SK-N-SH (cell line): ENCODE measurements at regions not wholly inside any gene's neighbourhood (a gene's known extent, or its start where the extent isn't known, plus 50 kb on each side); places are given as distances from the start of the nearest gene placed in this dataset.

Source experiments
- CTCF ChIA-PET: fragments of 300-600, 350-600 bp; formaldehyde crosslinking; extraction: SDS; loops from one replicate; lab custom pipeline; 2021; lab: Yijun Ruan, JAX
- POLR2A ChIA-PET: fragments of 350-600 bp; sonication (Branson Sonifier 250); formaldehyde crosslinking; extraction: SDS; loops from one replicate; lab custom pipeline; 2020; ENCODE audit warnings: antibody characterized with exemption, inconsistent platforms; lab: Yijun Ruan, JAX
- DNase-seq: peaks from one replicate; pipeline ENCODE4 v3.0.0; 2012
- H2AFZ ChIP-seq: fragments of 200-600 bp; sonication (generic); 2 replicates; pipeline ENCODE4 v1.8.1; 2016; ENCODE audit warnings: antibody characterized with exemption, mild to moderate bottlenecking, low read depth
- H3F3A ChIP-seq: fragments of 200-600 bp; sonication (generic); replicated peaks from 2 replicates; pipeline ENCODE3; 2016; ENCODE audit warnings: antibody characterized with exemption, mild to moderate bottlenecking; ENCODE audit not compliant: insufficient read depth
- H3K27ac ChIP-seq, 2 experiments: fragments of 200-500 bp in 1 of 2; fragments of 200-600 bp in 1 of 2; sonication (Bioruptor generic) in 1 of 2; sonication (generic), shearing (Covaris generic) in 1 of 2; 2 replicates each; pipeline versions ENCODE4 v1.5.1 to v1.6.1; 2014 to 2016; ENCODE audit warnings: low read depth in 2 of 2, inconsistent platforms in 1 of 2, low read length in 1 of 2, mild to moderate bottlenecking in 1 of 2, mixed read lengths in 1 of 2
- H3K27me3 ChIP-seq: fragments of 200-600 bp; sonication (generic), shearing (Covaris generic); 2 replicates; pipeline ENCODE4 v1.6.1; 2016; ENCODE audit warnings: mixed run types; ENCODE audit not compliant: insufficient read depth
- H3K36me3 ChIP-seq, 2 experiments: fragments of 200-500 bp in 1 of 2; fragments of 200-600 bp in 1 of 2; sonication (Bioruptor generic) in 1 of 2; sonication (generic) in 1 of 2; replicated peaks in 1 of 2; 2 replicates each; pipeline versions ENCODE3 to v1.5.1; 2014 to 2016; ENCODE audit warnings: low read length in 1 of 2, mild to moderate bottlenecking in 1 of 2; ENCODE audit not compliant: insufficient read depth in 2 of 2, control insufficient read depth in 1 of 2
- H3K4me1 ChIP-seq, 2 experiments: fragments of 200-500 bp in 1 of 2; fragments of 200-600 bp in 1 of 2; sonication (Bioruptor generic) in 1 of 2; sonication (generic), shearing (Covaris generic) in 1 of 2; 2 replicates each; pipeline versions ENCODE4 v1.5.1 to v1.6.1; 2014 to 2016; ENCODE audit warnings: low read depth in 1 of 2, low read length in 1 of 2, mixed run types in 1 of 2; ENCODE audit not compliant: insufficient read depth in 2 of 2, control insufficient read depth in 1 of 2
- H3K4me2 ChIP-seq: fragments of 200-600 bp; sonication (generic), shearing (Covaris generic); 2 replicates; pipeline ENCODE4 v1.6.1; 2017; ENCODE audit warnings: mixed run types
- H3K4me3 ChIP-seq, 2 experiments: fragments of 200-500 bp in 1 of 2; fragments of 200-600 bp in 1 of 2; sonication (Bioruptor generic) in 1 of 2; sonication (generic), shearing (Covaris generic) in 1 of 2; 2 replicates each; pipeline versions ENCODE4 v1.5.1 to v1.8.1; 2014 to 2016; ENCODE audit warnings: low read depth in 2 of 2, inconsistent platforms in 1 of 2, low read length in 1 of 2, mild to moderate bottlenecking in 1 of 2, mixed read lengths in 1 of 2, moderate library complexity in 1 of 2
- H3K79me2 ChIP-seq: fragments of 200-600 bp; sonication (generic); 2 replicates; pipeline ENCODE4 v1.8.1; 2017; ENCODE audit warnings: mild to moderate bottlenecking; ENCODE audit not compliant: insufficient read depth
- H3K9ac ChIP-seq: fragments of 200-600 bp; sonication (generic); 2 replicates; pipeline ENCODE4 v1.6.1; 2017; ENCODE audit warnings: mixed run types
- H3K9me2 ChIP-seq: fragments of 200-600 bp; sonication (generic); 2 replicates; pipeline ENCODE4 v1.6.1; 2017; ENCODE audit warnings: mixed run types
- H3K9me3 ChIP-seq: fragments of 200-600 bp; sonication (generic); 2 replicates; pipeline ENCODE4 v1.6.1; 2017; ENCODE audit warnings: mixed run types, mild to moderate bottlenecking, moderate library complexity
- H4K20me1 ChIP-seq: fragments of 200-600 bp; sonication (generic); 2 replicates; pipeline ENCODE4 v1.6.1; 2017; ENCODE audit warnings: mild to moderate bottlenecking, mixed run types; ENCODE audit not compliant: insufficient read depth
- CHD2 ChIP-seq: fragments of 150-350 bp; IDR thresholded peaks from 2 replicates; pipeline ENCODE4 v1.6.1; 2018; ENCODE audit warnings: low read length; ENCODE audit not compliant: partially characterized antibody
- CTCF ChIP-seq: fragments of 200-600 bp; sonication (generic); IDR thresholded peaks from 2 replicates; pipeline ENCODE4 v1.6.1; 2017; ENCODE audit warnings: antibody characterized with exemption, mild to moderate bottlenecking, moderate library complexity
- EZH2phosphoT487 ChIP-seq: fragments of 200-600 bp; sonication (generic); IDR thresholded peaks from 2 replicates; pipeline ENCODE4 v1.6.1; 2017; ENCODE audit warnings: low read depth, mixed run types, mild to moderate bottlenecking, antibody characterized with exemption, moderate library complexity, borderline replicate concordance
- FOXJ3 ChIP-seq: sonication (generic); formaldehyde crosslinking; IDR thresholded peaks from 2 replicates; pipeline ENCODE4 v1.5.1; 2020; ENCODE audit warnings: mild to moderate bottlenecking, missing genetic modification reagents
- FOXM1 ChIP-seq: IDR thresholded peaks from 2 replicates; pipeline ENCODE4 v1.4.0; 2012; ENCODE audit warnings: low read depth, mild to moderate bottlenecking
- JUND ChIP-seq: IDR thresholded peaks from 2 replicates; pipeline ENCODE4 v1.4.0; 2012
- MEF2A ChIP-seq: IDR thresholded peaks from 2 replicates; pipeline ENCODE4 v1.4.0; 2012; ENCODE audit warnings: low read depth, borderline replicate concordance
- POLR2AphosphoS5 ChIP-seq: IDR thresholded peaks from 2 replicates; pipeline ENCODE4 v1.6.1; 2012; ENCODE audit warnings: low read depth, low read length
- RAD21 ChIP-seq: IDR thresholded peaks from 2 replicates; pipeline ENCODE4 v1.6.1; 2012; ENCODE audit warnings: mild to moderate bottlenecking, low read length
- RCOR1 ChIP-seq: fragments of 150-350 bp; IDR thresholded peaks from 2 replicates; pipeline ENCODE4 v1.6.1; 2017; ENCODE audit warnings: antibody characterized with exemption, low read length
- REST ChIP-seq: IDR thresholded peaks from 2 replicates; pipeline ENCODE4 v1.6.1; 2012; ENCODE audit warnings: mild to moderate bottlenecking, low read depth, low read length, moderate library complexity
- RFX5 ChIP-seq: IDR thresholded peaks from 2 replicates; pipeline ENCODE4 v1.6.1; 2012; ENCODE audit warnings: mild to moderate bottlenecking, improper control_type of control experiment, low read length
- RXRA ChIP-seq: IDR thresholded peaks from 2 replicates; pipeline ENCODE4 v1.4.0; 2012; ENCODE audit warnings: low read depth, mild to moderate bottlenecking, borderline replicate concordance
- SMC3 ChIP-seq: IDR thresholded peaks from 2 replicates; pipeline ENCODE4 v1.6.1; 2012; ENCODE audit warnings: low read depth, low read length, improper control_type of control experiment
- TCF12 ChIP-seq: IDR thresholded peaks from 2 replicates; pipeline ENCODE4 v1.4.0; 2012
- TEAD4 ChIP-seq: IDR thresholded peaks from 2 replicates; pipeline ENCODE4 v1.4.0; 2012; ENCODE audit warnings: mild to moderate bottlenecking, borderline replicate concordance; ENCODE audit not compliant: insufficient read depth
- USF1 ChIP-seq: IDR thresholded peaks from 2 replicates; pipeline ENCODE4 v1.4.0; 2012; ENCODE audit warnings: low read depth, borderline replicate concordance
- YY1 ChIP-seq: IDR thresholded peaks from 2 replicates; pipeline ENCODE4 v1.4.0; 2012; ENCODE audit warnings: low read depth, mild to moderate bottlenecking
- WGBS: methylation state at CpG from one replicate; pipeline ENCODE4 v1.1.6; 2017; ENCODE audit warnings: low lambda C conversion rate; 5-methylcytosine and 5-hydroxymethylcytosine counted together

- Histone ChIP-seq H3K27ac (no peak overlapping the region), H3K9ac (no peak overlapping the region), H3K9me2 (no peaks in the 10 kb centered on the region), H3K27me3 (no peaks in the 10 kb centered on the region), H3K4me2 (no peak overlapping the region), H3F3A (no peaks in the 10 kb centered on the region), H3K9me3 (no peaks in the 10 kb centered on the region), H3K36me3 (no peaks in the 10 kb centered on the region), H4K20me1 (no peaks in the 10 kb centered on the region), H3K4me3 (no peak overlapping the region), H3K4me1 (no peaks in the 10 kb centered on the region), H3K79me2 (no peaks in the 10 kb centered on the region), H2AFZ (no peak overlapping the region)
- DNase-seq: no peak
- ChIA-PET POLR2A (no interaction called here), CTCF (no interaction called here)
- no peak for TF ChIP-seq RXRA
- TF ChIP-seq REST: peak; percentile 95
- WGBS: 3% methylated on average over 2 of the region's 2 CpGs
Observed at GRCh38 chr10:90621577-90621976, 236.3 kb downstream of the HTR7 start.

- TF ChIP-seq YY1 (no peak), RAD21 (no peak), USF1 (no peak), RCOR1 (no peak), MEF2A (no peak), EZH2phosphoT487 (no peak), TCF12 (no peak), CTCF (no peak), CHD2 (no peak), TEAD4 (no peak), POLR2AphosphoS5 (no peak), JUND (no peak), FOXM1 (no peak), FOXJ3 (no peak), SMC3 (no peak), RXRA (no peak), RFX5 (no peak)
- Histone ChIP-seq H3K9ac (no peak overlapping the region), H3K4me1 (no peaks in the 10 kb centered on the region), H3K27ac (no peak overlapping the region), H3F3A (no peaks in the 10 kb centered on the region), H3K79me2 (no peaks in the 10 kb centered on the region), H3K4me3 (no peak overlapping the region), H3K4me2 (no peak overlapping the region), H4K20me1 (no peaks in the 10 kb centered on the region), H2AFZ (no peak overlapping the region), H3K36me3 (no peaks in the 10 kb centered on the region), H3K27me3 (no peaks in the 10 kb centered on the region), H3K9me3 (no peaks in the 10 kb centered on the region), H3K9me2 (no peaks in the 10 kb centered on the region)
- POLR2A ChIA-PET: no interaction called here
- no peak for DNase-seq
- CTCF ChIA-PET: no interaction called here
- 0% methylated on average over 2 of the region's 2 CpGs for WGBS
Observed at GRCh38 chr10:90635111-90635765, 222.6 kb downstream of the HTR7 start.
